ENCODE measurements at regions not wholly inside any gene's neighbourhood (a gene's known extent, or its start where the extent isn't known, plus 50 kb on each side); places are given as distances from the start of the nearest gene placed in this dataset.

DNA sequence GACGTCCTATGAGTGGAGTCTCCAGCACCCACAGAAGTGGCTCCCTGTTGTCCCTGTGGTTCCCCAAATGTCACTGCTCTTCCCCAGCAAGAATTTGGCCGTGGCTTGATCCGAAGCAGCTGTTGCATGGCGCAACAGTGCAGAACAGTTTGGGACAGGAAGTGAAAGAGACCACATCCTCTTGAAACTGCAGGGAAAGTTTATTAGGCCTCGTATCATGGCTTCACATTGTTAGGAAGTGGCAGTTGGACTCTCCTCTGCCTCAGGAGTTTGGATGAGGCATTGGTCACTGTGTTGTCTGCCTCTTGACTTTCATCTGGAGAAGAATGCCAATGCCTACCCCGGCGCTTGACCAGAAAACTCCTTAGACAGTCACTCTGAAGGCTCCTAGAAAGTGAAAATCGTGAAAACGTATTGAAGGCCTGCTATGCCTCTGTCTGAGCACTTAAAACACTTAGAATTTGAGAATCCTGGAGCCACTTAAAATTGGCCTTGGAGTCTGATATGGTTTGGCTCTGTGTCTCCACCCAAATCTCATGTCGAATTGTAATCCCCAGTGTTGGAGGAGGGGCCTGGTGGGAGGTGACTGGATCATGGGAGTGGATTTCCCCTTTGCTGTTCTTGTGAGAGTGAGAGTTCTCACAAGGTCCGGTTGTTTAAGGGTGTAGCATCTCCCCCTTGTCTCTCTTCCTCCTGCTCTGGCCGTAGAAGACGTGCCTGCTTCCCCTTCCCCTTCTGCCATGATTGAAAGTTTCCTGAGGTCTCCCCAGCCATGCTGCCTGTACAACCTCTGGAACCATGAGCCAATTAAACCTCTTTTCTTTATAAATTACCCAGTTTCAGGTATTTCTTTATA, 334.9 kb upstream of the JARID2 start:
- POLR2A ChIA-PET = no interaction called here
- 44% methylated on average over 13 of the region's 13 CpGs for WGBS (ENCODE audit: low lambda C conversion rate)
- no peak for ATAC-seq
- TF ChIP-seq TBP (CRISPR knock-in tag; IDR thresholded peaks at IDR 0.05) = no peak
- no peak for TF ChIP-seq YY1 (IDR thresholded peaks at IDR 0.05; ENCODE audit: insufficient read depth, insufficient replicate concordance, low read depth, low read length)
- TF ChIP-seq, protein P1, sequence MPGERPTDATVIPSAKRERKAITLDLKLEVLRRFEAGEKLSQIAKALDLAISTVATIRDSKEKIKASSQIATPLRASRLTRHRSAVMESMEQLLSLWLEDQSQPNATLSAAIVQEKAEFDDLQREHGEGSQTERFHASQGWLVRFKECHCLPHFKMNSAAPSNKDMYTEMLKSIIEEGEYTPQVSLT (CRISPR knock-in tag; IDR thresholded peaks at IDR 0.05; ENCODE audit: borderline replicate concordance, low read depth) = no peak
- no peak for TF ChIP-seq HHEX (CRISPR knock-in tag; IDR thresholded peaks at IDR 0.05)
- no peak for TF ChIP-seq RFXAP (CRISPR knock-in tag; IDR thresholded peaks at IDR 0.05; ENCODE audit: borderline replicate concordance)
- TF ChIP-seq HDAC2 (CRISPR knock-in tag; IDR thresholded peaks at IDR 0.05) = no peak
- TF ChIP-seq, protein P2, sequence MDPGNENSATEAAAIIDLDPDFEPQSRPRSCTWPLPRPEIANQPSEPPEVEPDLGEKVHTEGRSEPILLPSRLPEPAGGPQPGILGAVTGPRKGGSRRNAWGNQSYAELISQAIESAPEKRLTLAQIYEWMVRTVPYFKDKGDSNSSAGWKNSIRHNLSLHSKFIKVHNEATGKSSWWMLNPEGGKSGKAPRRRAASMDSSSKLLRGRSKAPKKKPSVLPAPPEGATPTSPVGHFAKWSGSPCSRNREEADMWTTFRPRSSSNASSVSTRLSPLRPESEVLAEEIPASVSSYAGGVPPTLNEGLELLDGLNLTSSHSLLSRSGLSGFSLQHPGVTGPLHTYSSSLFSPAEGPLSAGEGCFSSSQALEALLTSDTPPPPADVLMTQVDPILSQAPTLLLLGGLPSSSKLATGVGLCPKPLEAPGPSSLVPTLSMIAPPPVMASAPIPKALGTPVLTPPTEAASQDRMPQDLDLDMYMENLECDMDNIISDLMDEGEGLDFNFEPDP (CRISPR knock-in tag; conservative IDR thresholded peaks at IDR 0.05) = no peak
- TF ChIP-seq ZNF143 (CRISPR knock-in tag; IDR thresholded peaks at IDR 0.05) = no peak
- TF ChIP-seq ZNF224 (CRISPR knock-in tag; IDR thresholded peaks at IDR 0.05) = no peak
- TF ChIP-seq, protein P3, sequence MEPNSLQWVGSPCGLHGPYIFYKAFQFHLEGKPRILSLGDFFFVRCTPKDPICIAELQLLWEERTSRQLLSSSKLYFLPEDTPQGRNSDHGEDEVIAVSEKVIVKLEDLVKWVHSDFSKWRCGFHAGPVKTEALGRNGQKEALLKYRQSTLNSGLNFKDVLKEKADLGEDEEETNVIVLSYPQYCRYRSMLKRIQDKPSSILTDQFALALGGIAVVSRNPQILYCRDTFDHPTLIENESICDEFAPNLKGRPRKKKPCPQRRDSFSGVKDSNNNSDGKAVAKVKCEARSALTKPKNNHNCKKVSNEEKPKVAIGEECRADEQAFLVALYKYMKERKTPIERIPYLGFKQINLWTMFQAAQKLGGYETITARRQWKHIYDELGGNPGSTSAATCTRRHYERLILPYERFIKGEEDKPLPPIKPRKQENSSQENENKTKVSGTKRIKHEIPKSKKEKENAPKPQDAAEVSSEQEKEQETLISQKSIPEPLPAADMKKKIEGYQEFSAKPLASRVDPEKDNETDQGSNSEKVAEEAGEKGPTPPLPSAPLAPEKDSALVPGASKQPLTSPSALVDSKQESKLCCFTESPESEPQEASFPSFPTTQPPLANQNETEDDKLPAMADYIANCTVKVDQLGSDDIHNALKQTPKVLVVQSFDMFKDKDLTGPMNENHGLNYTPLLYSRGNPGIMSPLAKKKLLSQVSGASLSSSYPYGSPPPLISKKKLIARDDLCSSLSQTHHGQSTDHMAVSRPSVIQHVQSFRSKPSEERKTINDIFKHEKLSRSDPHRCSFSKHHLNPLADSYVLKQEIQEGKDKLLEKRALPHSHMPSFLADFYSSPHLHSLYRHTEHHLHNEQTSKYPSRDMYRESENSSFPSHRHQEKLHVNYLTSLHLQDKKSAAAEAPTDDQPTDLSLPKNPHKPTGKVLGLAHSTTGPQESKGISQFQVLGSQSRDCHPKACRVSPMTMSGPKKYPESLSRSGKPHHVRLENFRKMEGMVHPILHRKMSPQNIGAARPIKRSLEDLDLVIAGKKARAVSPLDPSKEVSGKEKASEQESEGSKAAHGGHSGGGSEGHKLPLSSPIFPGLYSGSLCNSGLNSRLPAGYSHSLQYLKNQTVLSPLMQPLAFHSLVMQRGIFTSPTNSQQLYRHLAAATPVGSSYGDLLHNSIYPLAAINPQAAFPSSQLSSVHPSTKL (CRISPR knock-in tag; IDR thresholded peaks at IDR 0.05) = no peak
- TF ChIP-seq, protein P4, sequence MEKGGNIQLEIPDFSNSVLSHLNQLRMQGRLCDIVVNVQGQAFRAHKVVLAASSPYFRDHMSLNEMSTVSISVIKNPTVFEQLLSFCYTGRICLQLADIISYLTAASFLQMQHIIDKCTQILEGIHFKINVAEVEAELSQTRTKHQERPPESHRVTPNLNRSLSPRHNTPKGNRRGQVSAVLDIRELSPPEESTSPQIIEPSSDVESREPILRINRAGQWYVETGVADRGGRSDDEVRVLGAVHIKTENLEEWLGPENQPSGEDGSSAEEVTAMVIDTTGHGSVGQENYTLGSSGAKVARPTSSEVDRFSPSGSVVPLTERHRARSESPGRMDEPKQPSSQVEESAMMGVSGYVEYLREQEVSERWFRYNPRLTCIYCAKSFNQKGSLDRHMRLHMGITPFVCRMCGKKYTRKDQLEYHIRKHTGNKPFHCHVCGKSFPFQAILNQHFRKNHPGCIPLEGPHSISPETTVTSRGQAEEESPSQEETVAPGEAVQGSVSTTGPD (CRISPR knock-in tag; IDR thresholded peaks at IDR 0.05) = no peak
- no peak for TF ChIP-seq ELF3 (CRISPR knock-in tag; IDR thresholded peaks at IDR 0.05)
- TF ChIP-seq, protein P5, sequence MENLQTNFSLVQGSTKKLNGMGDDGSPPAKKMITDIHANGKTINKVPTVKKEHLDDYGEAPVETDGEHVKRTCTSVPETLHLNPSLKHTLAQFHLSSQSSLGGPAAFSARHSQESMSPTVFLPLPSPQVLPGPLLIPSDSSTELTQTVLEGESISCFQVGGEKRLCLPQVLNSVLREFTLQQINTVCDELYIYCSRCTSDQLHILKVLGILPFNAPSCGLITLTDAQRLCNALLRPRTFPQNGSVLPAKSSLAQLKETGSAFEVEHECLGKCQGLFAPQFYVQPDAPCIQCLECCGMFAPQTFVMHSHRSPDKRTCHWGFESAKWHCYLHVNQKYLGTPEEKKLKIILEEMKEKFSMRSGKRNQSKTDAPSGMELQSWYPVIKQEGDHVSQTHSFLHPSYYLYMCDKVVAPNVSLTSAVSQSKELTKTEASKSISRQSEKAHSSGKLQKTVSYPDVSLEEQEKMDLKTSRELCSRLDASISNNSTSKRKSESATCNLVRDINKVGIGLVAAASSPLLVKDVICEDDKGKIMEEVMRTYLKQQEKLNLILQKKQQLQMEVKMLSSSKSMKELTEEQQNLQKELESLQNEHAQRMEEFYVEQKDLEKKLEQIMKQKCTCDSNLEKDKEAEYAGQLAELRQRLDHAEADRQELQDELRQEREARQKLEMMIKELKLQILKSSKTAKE (CRISPR knock-in tag; IDR thresholded peaks at IDR 0.05; ENCODE audit: borderline replicate concordance) = no peak

More for the DNA sequence above, 334.9 kb upstream of the JARID2 start:
- FAIRE-seq (no peak), DNase-seq (ENCODE audit: low spot score) (no peak)
- Histone ChIP-seq H3K36me3 (replicated peaks in 1 of 2; ENCODE audit: control insufficient read depth in 1 of 2, insufficient read depth in 2 of 2, low read length in 2 of 2) (no peaks in the 10 kb centered on the region), H2AFZ (ENCODE audit: low read length) (no peak overlapping the region), H3K27ac (ENCODE audit: extremely low read length, insufficient read depth, low read length) (no peak overlapping the region), H3K4me1 (ENCODE audit: insufficient read depth, low read length) (no peaks in the 10 kb centered on the region), H3K9me3 (ENCODE audit: low read length) (no peaks in the 10 kb centered on the region), H3K9ac (ENCODE audit: insufficient read depth, low read depth, low read length) (no peak overlapping the region), H3K4me2 (ENCODE audit: low read depth, low read length) (no peak overlapping the region), H4K20me1 (ENCODE audit: insufficient read depth, low read length) (no peaks in the 10 kb centered on the region), H3K4me3 (replicated peaks in 1 of 3; ENCODE audit: insufficient read depth in 1 of 3, low read depth in 2 of 3, low read length in 3 of 3) (no peak overlapping the region), H3K27me3 (ENCODE audit: control insufficient read depth in 1 of 2, insufficient read depth in 2 of 2, low read length in 2 of 2) (no peaks in the 10 kb centered on the region), H3K79me2 (ENCODE audit: insufficient read depth, low read length) (no peaks in the 10 kb centered on the region)
- CTCF ChIA-PET (ENCODE audit: low intra/inter-chr PET ratio, low total read pairs) = no interaction called here
- in situ Hi-C loops (cut with HindIII; ENCODE audit: extremely low pct_ligation_motif_present, low pct_unique_long_range_greater_than_20kb) = no loop called here
- BruUV-seq (replicated peaks) = no TSS peak
- intact Hi-C loops (cut with micrococcal nuclease; ENCODE audit: unreplicated experiment) = no loop called here

Measured in HepG2 (cell line).